GM23338 (cell line): ENCODE measurements at regions not wholly inside any gene's neighbourhood (a gene's known extent, or its start where the extent isn't known, plus 50 kb on each side); places are given as distances from the start of the nearest gene placed in this dataset.

Experiments
- ATAC-seq: fragments of 200-7000 bp; cut with Tn5 transposase; 3 replicates; pipeline ENCODE4 v1.9.1; 2020
- DNase-seq: peaks from one replicate; pipeline ENCODE4 v3.0.0-alpha.2; 2015; ENCODE audit warnings: low spot score
- H2AFZ ChIP-seq: fragments of 200-600 bp; sonication (generic); 2 replicates; pipeline ENCODE4 v1.8.0; 2016; ENCODE audit warnings: antibody characterized with exemption, mild to moderate bottlenecking, moderate library complexity
- H3F3A ChIP-seq: fragments of 200-600 bp; sonication (generic); replicated peaks from 2 replicates; pipeline ENCODE4 v1.8.0; 2017; ENCODE audit warnings: antibody characterized with exemption, mixed run types, low read depth
- H3K27ac ChIP-seq: fragments of 200-600 bp; sonication (generic); 2 replicates; pipeline ENCODE4 v1.6.1; 2016; ENCODE audit warnings: low read depth
- H3K27me3 ChIP-seq: fragments of 200-600 bp; sonication (generic); 2 replicates; pipeline ENCODE4 v1.8.0; 2016; ENCODE audit warnings: mild to moderate bottlenecking, mixed run types, moderate library complexity; ENCODE audit not compliant: insufficient read depth
- H3K36me3 ChIP-seq: fragments of 200-600 bp; sonication (generic); 2 replicates; pipeline ENCODE4 v1.8.0; 2016; ENCODE audit warnings: mild to moderate bottlenecking; ENCODE audit not compliant: insufficient read depth
- H3K4me1 ChIP-seq: fragments of 200-600 bp; sonication (generic); 2 replicates; pipeline ENCODE4 v1.8.0; 2016; ENCODE audit warnings: mild to moderate bottlenecking, moderate library complexity; ENCODE audit not compliant: insufficient read depth
- H3K4me2 ChIP-seq: fragments of 200-600 bp; sonication (generic); 2 replicates; pipeline ENCODE4 v1.7.1; 2017; ENCODE audit warnings: mixed run types
- H3K4me3 ChIP-seq: fragments of 200-600 bp; sonication (generic); 2 replicates; pipeline ENCODE4 v1.6.1; 2016; ENCODE audit warnings: mixed run types
- H3K79me2 ChIP-seq: fragments of 200-600 bp; sonication (generic); replicated peaks from 2 replicates; pipeline ENCODE4 v1.8.0; 2017; ENCODE audit warnings: mild to moderate bottlenecking; ENCODE audit not compliant: insufficient read depth
- H3K9me2 ChIP-seq: fragments of 200-600 bp; sonication (generic); 2 replicates; pipeline ENCODE4 v1.8.0; 2017; ENCODE audit not compliant: insufficient read depth
- H4K20me1 ChIP-seq: fragments of 200-600 bp; sonication (generic); replicated peaks from 2 replicates; pipeline ENCODE4 v1.8.0; 2017; ENCODE audit warnings: mild to moderate bottlenecking; ENCODE audit not compliant: insufficient read depth
- H3K27ac Mint-ChIP-seq: 2 replicates; pipeline ENCODE4 v1.8.0; 2020; ENCODE audit warnings: inconsistent platforms, mild to moderate bottlenecking, moderate library complexity, mixed read lengths
- H3K27me3 Mint-ChIP-seq: 3 replicates; pipeline ENCODE4 v1.8.0; 2022; ENCODE audit warnings: low read depth, mild to moderate bottlenecking, moderate library complexity, mixed read lengths, inconsistent platforms; ENCODE audit not compliant: insufficient read depth, poor library complexity
- H3K36me3 Mint-ChIP-seq: 3 replicates; pipeline ENCODE4 v1.8.0; 2021; ENCODE audit warnings: low read depth, mild to moderate bottlenecking, inconsistent platforms, moderate library complexity, mixed read lengths
- H3K4me1 Mint-ChIP-seq: 3 replicates; pipeline ENCODE4 v1.8.0; 2020; ENCODE audit warnings: mild to moderate bottlenecking, inconsistent platforms, mixed read lengths
- H3K4me3 Mint-ChIP-seq: 3 replicates; pipeline ENCODE4 v1.8.0; 2021; ENCODE audit warnings: moderate library complexity, mild to moderate bottlenecking, inconsistent platforms, mixed read lengths
- H3K9me3 Mint-ChIP-seq: 3 replicates; pipeline ENCODE4 v1.8.0; 2020; ENCODE audit warnings: moderate library complexity, mild to moderate bottlenecking, inconsistent platforms, mixed read lengths
- CREB1 ChIP-seq: fragments of 250-450 bp; sonication (Bioruptor Pico); IDR thresholded peaks from 2 replicates; pipeline ENCODE4 v1.5.0; 2020; ENCODE audit warnings: low read depth, mild to moderate bottlenecking, moderate library complexity
- EZH2phosphoT487 ChIP-seq: fragments of 200-600 bp; sonication (generic); IDR thresholded peaks from one replicate; pipeline ENCODE4 v1.8.1; 2018; ENCODE audit warnings: antibody characterized with exemption; ENCODE audit not compliant: unreplicated experiment
- JUNB ChIP-seq: IDR thresholded peaks from one replicate; pipeline ENCODE4 v1.6.1; 2016; ENCODE audit warnings: antibody characterized with exemption; ENCODE audit not compliant: unreplicated experiment
- NANOG ChIP-seq: IDR thresholded peaks from 2 replicates; pipeline ENCODE4 v1.6.1; 2016; ENCODE audit warnings: antibody characterized with exemption, borderline replicate concordance
- POLR2AphosphoS5 ChIP-seq: IDR thresholded peaks from 2 replicates; pipeline ENCODE4 v1.6.1; 2016; ENCODE audit warnings: antibody characterized with exemption, low read depth
- STAT1 ChIP-seq: IDR thresholded peaks from one replicate; pipeline ENCODE4 v1.6.1; 2016; ENCODE audit warnings: antibody characterized with exemption; ENCODE audit not compliant: unreplicated experiment
- ZNF114 ChIP-seq: fragments of 250-450 bp; sonication (Bioruptor Pico); IDR thresholded peaks from 2 replicates; pipeline ENCODE4 v1.5.0; 2020; ENCODE audit warnings: mild to moderate bottlenecking, moderate library complexity
- TF ChIP-seq, protein P1 (sequence below), 2 experiments: fragments of 200-600 bp in 1 of 2; sonication (generic) in 1 of 2; conservative IDR thresholded peaks; 2 replicates each; pipeline versions ENCODE4 v1.5.1 to v1.6.1; 2016 to 2017; ENCODE audit warnings: antibody characterized with exemption in 2 of 2, low read depth in 2 of 2, mild to moderate bottlenecking in 2 of 2, moderate library complexity in 1 of 2
- TF ChIP-seq, protein P2 (sequence below): IDR thresholded peaks from 2 replicates; pipeline ENCODE4 v1.6.1; 2016; ENCODE audit warnings: antibody characterized with exemption
- TF ChIP-seq, protein P3 (sequence below): fragments of 250-450 bp; sonication (Bioruptor Pico); IDR thresholded peaks from 2 replicates; pipeline ENCODE4 v1.5.0; 2020; ENCODE audit warnings: mild to moderate bottlenecking, moderate library complexity

GRCh38 chr4:177239878-177240277 is 69.8 kb upstream of the NEIL3 start:
- Histone ChIP-seq H3K4me3 (no peak overlapping the region), H2AFZ (no peak overlapping the region), H3K9me2 (peaks cover 7% of the 10 kb centered on the region; the same call in 1 of the 2 replicates), H3K27me3 (no peaks in the 10 kb centered on the region), H3K4me2 (no peak overlapping the region), H3K79me2 (no peaks in the 10 kb centered on the region), H4K20me1 (no peaks in the 10 kb centered on the region), H3F3A (no peaks in the 10 kb centered on the region), H3K4me1 (peaks cover 7% of the 10 kb centered on the region; the same call in 1 of the 2 replicates), H3K36me3 (no peaks in the 10 kb centered on the region), H3K27ac (no peak overlapping the region)
- H3K4me3 Mint-ChIP-seq, result no peak overlapping the region
- H3K4me1 Mint-ChIP-seq, result peaks cover 6% of the 10 kb centered on the region; the same call in 2 of the 3 replicates
- H3K27me3 Mint-ChIP-seq, result peaks cover 4% of the 10 kb centered on the region
- H3K27ac Mint-ChIP-seq, result no peak overlapping the region
- TF ChIP-seq ZNF114 (CRISPR knock-in tag), result no peak
- H3K9me3 Mint-ChIP-seq, result peaks cover 2% of the 10 kb centered on the region; the same call in 1 of the 3 replicates
- ATAC-seq, result no peak
- no peaks in the 10 kb centered on the region; the same call in 2 of the 3 replicates for H3K36me3 Mint-ChIP-seq
- DNase-seq, result no peak

DNA sequence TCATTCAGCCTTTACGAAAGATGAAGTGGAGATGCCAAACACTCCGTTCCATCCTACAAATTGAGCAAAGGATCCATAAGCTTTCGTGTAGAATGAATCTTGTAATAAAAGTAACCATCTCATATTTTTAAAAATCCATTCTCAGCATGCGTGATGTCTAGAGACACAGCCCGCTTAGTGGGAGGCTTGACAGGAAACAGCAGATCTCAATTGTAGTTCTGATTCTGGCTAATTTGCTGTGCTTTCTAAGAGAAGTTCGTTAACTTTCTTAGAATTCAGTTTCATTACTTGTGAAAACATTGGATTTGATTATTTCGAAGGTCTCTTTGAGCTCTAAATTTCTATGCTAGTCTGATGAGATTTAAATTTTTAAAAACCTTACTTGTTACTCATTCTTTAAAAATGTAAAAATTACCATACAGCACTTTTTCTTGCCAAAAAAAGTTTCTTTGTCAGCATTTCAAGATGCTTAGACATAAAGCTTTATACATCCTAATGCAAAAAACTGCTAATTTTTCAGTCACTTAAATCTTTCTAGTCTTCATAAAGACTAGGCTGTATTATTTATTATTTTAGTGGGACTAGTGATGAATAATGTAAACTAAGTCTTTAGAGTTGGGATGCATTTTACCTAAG is 66.9 kb upstream of the NEIL3 start:
- no peaks in the 10 kb centered on the region for H4K20me1 ChIP-seq
- H3K4me1 ChIP-seq, result peaks cover 7% of the 10 kb centered on the region; the same call in 1 of the 2 replicates
- TF ChIP-seq, protein P1, sequence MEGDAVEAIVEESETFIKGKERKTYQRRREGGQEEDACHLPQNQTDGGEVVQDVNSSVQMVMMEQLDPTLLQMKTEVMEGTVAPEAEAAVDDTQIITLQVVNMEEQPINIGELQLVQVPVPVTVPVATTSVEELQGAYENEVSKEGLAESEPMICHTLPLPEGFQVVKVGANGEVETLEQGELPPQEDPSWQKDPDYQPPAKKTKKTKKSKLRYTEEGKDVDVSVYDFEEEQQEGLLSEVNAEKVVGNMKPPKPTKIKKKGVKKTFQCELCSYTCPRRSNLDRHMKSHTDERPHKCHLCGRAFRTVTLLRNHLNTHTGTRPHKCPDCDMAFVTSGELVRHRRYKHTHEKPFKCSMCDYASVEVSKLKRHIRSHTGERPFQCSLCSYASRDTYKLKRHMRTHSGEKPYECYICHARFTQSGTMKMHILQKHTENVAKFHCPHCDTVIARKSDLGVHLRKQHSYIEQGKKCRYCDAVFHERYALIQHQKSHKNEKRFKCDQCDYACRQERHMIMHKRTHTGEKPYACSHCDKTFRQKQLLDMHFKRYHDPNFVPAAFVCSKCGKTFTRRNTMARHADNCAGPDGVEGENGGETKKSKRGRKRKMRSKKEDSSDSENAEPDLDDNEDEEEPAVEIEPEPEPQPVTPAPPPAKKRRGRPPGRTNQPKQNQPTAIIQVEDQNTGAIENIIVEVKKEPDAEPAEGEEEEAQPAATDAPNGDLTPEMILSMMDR (conservative IDR thresholded peaks at IDR 0.05; ENCODE audit: low read depth in 2 of 2), result no peak
- TF ChIP-seq CREB1 (no peak), JUNB (no peak), ZNF114 (CRISPR knock-in tag) (no peak), NANOG (no peak), STAT1 (no peak), EZH2phosphoT487 (no peak), POLR2AphosphoS5 (no peak)
- TF ChIP-seq, protein P2, sequence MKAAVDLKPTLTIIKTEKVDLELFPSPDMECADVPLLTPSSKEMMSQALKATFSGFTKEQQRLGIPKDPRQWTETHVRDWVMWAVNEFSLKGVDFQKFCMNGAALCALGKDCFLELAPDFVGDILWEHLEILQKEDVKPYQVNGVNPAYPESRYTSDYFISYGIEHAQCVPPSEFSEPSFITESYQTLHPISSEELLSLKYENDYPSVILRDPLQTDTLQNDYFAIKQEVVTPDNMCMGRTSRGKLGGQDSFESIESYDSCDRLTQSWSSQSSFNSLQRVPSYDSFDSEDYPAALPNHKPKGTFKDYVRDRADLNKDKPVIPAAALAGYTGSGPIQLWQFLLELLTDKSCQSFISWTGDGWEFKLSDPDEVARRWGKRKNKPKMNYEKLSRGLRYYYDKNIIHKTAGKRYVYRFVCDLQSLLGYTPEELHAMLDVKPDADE, result no peak
- TF ChIP-seq, protein P3, sequence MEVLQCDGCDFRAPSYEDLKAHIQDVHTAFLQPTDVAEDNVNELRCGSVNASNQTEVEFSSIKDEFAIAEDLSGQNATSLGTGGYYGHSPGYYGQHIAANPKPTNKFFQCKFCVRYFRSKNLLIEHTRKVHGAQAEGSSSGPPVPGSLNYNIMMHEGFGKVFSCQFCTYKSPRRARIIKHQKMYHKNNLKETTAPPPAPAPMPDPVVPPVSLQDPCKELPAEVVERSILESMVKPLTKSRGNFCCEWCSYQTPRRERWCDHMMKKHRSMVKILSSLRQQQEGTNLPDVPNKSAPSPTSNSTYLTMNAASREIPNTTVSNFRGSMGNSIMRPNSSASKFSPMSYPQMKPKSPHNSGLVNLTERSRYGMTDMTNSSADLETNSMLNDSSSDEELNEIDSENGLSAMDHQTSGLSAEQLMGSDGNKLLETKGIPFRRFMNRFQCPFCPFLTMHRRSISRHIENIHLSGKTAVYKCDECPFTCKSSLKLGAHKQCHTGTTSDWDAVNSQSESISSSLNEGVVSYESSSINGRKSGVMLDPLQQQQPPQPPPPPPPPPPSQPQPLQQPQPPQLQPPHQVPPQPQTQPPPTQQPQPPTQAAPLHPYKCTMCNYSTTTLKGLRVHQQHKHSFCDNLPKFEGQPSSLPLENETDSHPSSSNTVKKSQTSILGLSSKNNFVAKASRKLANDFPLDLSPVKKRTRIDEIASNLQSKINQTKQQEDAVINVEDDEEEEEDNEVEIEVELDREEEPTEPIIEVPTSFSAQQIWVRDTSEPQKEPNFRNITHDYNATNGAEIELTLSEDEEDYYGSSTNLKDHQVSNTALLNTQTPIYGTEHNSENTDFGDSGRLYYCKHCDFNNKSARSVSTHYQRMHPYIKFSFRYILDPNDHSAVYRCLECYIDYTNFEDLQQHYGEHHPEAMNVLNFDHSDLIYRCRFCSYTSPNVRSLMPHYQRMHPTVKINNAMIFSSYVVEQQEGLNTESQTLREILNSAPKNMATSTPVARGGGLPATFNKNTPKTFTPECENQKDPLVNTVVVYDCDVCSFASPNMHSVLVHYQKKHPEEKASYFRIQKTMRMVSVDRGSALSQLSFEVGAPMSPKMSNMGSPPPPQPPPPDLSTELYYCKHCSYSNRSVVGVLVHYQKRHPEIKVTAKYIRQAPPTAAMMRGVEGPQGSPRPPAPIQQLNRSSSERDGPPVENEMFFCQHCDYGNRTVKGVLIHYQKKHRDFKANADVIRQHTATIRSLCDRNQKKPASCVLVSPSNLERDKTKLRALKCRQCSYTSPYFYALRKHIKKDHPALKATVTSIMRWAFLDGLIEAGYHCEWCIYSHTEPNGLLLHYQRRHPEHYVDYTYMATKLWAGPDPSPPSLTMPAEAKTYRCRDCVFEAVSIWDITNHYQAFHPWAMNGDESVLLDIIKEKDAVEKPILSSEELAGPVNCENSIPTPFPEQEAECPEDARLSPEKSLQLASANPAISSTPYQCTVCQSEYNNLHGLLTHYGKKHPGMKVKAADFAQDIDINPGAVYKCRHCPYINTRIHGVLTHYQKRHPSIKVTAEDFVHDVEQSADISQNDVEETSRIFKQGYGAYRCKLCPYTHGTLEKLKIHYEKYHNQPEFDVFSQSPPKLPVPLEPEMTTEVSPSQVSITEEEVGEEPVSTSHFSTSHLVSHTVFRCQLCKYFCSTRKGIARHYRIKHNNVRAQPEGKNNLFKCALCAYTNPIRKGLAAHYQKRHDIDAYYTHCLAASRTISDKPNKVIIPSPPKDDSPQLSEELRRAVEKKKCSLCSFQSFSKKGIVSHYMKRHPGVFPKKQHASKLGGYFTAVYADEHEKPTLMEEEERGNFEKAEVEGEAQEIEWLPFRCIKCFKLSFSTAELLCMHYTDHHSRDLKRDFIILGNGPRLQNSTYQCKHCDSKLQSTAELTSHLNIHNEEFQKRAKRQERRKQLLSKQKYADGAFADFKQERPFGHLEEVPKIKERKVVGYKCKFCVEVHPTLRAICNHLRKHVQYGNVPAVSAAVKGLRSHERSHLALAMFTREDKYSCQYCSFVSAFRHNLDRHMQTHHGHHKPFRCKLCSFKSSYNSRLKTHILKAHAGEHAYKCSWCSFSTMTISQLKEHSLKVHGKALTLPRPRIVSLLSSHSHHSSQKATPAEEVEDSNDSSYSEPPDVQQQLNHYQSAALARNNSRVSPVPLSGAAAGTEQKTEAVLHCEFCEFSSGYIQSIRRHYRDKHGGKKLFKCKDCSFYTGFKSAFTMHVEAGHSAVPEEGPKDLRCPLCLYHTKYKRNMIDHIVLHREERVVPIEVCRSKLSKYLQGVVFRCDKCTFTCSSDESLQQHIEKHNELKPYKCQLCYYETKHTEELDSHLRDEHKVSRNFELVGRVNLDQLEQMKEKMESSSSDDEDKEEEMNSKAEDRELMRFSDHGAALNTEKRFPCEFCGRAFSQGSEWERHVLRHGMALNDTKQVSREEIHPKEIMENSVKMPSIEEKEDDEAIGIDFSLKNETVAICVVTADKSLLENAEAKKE (CRISPR knock-in tag), result no peak
- ATAC-seq (no peak), DNase-seq (no peak)
- peaks cover 4% of the 10 kb centered on the region for H3K27me3 Mint-ChIP-seq
- H3F3A ChIP-seq, result no peaks in the 10 kb centered on the region
- H3K4me1 Mint-ChIP-seq, result peaks cover 6% of the 10 kb centered on the region; the same call in 2 of the 3 replicates
- H3K79me2 ChIP-seq, result no peaks in the 10 kb centered on the region
- H3K4me2 ChIP-seq, result no peak overlapping the region
- no peaks in the 10 kb centered on the region; the same call in 2 of the 3 replicates for H3K36me3 Mint-ChIP-seq
- no peaks in the 10 kb centered on the region for H3K36me3 ChIP-seq
- no peak overlapping the region for H2AFZ ChIP-seq
- H3K4me3 ChIP-seq, result no peak overlapping the region
- peaks cover 2% of the 10 kb centered on the region; the same call in 1 of the 3 replicates for H3K9me3 Mint-ChIP-seq
- H3K4me3 Mint-ChIP-seq, result no peak overlapping the region
- H3K27me3 ChIP-seq, result no peaks in the 10 kb centered on the region
- H3K27ac Mint-ChIP-seq, result no peak overlapping the region
- H3K27ac ChIP-seq, result no peak overlapping the region
- H3K9me2 ChIP-seq, result peaks cover 7% of the 10 kb centered on the region; the same call in 1 of the 2 replicates
